Fibroblast of mammary gland (primary cell): ENCODE measurements at regions not wholly inside any gene's neighbourhood (a gene's known extent, or its start where the extent isn't known, plus 50 kb on each side); places are given as distances from the start of the nearest gene placed in this dataset.

Experiments used
- DNase-seq: peaks from one replicate; pipeline ENCODE4 v3.0.0-alpha.2; 2010; ENCODE audit warnings: low read depth
- H3K4me3 ChIP-seq: 2 replicates; pipeline ENCODE4 v1.5.1; 2011; ENCODE audit warnings: low read depth, mild to moderate bottlenecking, low read length, moderate library complexity; ENCODE audit not compliant: control insufficient read depth
- TF ChIP-seq, protein P1 (sequence below): conservative IDR thresholded peaks from 2 replicates; pipeline ENCODE4 v1.5.1; 2011; ENCODE audit warnings: low read depth, low read length, inconsistent platforms; ENCODE audit not compliant: control insufficient read depth, insufficient read depth

DNA sequence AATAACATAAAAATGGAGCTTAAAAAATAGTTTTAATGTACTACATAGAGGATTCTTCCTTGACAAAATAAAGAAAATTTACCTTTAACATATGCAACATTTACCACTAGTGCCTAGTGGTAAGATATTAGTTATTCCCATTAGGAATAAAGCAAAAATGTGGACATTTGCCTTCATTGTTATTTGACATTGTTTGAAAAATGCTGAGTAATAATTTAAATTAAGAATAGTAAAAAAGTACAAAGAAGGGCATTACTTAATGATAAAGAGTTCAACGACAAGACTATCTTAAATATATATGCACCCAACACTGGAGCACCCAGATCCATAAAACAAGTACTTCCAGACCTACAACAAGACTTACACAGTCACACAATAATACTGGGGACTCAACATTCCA lies 125.7 kb downstream of the POLR2M start:
- TF ChIP-seq, protein P1, sequence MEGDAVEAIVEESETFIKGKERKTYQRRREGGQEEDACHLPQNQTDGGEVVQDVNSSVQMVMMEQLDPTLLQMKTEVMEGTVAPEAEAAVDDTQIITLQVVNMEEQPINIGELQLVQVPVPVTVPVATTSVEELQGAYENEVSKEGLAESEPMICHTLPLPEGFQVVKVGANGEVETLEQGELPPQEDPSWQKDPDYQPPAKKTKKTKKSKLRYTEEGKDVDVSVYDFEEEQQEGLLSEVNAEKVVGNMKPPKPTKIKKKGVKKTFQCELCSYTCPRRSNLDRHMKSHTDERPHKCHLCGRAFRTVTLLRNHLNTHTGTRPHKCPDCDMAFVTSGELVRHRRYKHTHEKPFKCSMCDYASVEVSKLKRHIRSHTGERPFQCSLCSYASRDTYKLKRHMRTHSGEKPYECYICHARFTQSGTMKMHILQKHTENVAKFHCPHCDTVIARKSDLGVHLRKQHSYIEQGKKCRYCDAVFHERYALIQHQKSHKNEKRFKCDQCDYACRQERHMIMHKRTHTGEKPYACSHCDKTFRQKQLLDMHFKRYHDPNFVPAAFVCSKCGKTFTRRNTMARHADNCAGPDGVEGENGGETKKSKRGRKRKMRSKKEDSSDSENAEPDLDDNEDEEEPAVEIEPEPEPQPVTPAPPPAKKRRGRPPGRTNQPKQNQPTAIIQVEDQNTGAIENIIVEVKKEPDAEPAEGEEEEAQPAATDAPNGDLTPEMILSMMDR, result no peak

DNA sequence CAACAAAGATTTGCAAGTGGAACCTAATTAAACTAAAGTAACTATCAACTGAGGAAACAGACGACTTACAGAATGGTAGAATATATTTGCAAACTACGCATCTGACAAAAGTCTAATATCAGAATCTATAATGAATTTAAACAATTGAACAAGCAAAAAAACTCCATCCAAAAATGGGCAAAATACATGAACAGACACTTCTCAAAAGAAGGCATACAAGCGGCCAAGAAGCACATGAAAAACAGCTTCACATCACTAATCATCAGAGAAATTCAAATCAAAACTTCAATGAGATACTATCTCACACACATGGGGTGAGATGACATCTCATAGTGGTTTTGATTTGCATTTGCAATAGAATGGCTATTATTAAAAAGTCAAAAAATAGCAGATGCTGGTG lies 128.6 kb downstream of the POLR2M start:
- H3K4me3 ChIP-seq, result no peak overlapping the region
- TF ChIP-seq, protein P1, result no peak
- no peak for DNase-seq

More for the DNA sequence above, 125.7 kb downstream of the POLR2M start:
- no peak overlapping the region for H3K4me3 ChIP-seq
- no peak for DNase-seq

- no peak overlapping the region for H3K4me3 ChIP-seq
- DNase-seq, result no peak
- TF ChIP-seq, protein P1, result no peak
Measured at GRCh38 chr15:57849317-57849716, 142.8 kb downstream of the POLR2M start.

DNA sequence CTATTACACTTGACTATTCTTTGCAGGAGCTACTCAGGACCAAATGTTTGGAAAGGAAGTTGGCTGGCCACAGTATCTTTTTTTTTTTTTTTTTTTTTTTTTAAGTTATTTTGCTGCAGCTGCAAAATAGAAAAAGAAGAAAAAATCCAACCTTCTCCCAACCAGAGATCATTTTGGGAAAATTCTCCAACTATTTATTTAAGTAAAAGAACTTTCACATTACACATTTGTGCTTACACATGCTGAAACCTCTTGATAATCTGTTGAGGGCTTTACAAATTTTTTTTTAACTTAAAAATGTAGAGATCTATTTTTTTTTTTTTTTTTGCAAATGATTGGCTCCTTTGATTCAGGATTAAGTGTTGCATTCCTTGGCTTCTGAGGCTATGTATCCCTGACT lies 148.0 kb downstream of the POLR2M start:
- TF ChIP-seq, protein P1, result no peak
- no peak for DNase-seq
- H3K4me3 ChIP-seq, result no peak overlapping the region

- no peak overlapping the region for H3K4me3 ChIP-seq
- DNase-seq, result no peak
- TF ChIP-seq, protein P1, result no peak
Measured at GRCh38 chr15:57857871-57858270, 151.4 kb downstream of the POLR2M start.

DNA sequence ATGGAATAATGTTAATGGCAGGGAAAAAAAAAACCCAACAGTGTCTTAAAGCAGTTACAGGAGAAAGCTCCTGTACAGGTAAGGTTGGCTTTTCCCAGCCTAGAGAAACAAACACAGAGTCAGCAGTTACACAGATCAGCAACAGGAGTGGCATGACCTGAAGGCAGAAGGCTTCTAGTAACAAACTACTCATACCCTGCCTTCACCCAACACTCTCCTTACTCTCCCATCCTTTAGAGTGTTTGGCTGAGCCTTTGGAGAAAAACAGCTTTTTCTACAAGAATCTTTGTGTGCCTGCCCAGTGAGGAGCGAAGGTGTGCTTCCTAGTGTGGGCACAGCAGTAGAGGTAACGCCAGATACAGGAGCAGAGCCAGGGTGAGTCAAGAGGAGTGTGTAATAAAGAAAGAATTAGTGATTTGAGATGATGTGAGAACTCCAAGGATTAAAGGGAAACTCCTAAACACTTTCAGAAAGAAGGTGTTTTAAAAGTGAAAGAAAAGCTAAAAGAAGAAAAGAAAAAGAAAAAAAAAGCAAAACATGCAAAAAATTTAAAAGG lies 152.7 kb downstream of the POLR2M start:
- DNase-seq, result no peak
- TF ChIP-seq, protein P1, result no peak
- no peak overlapping the region for H3K4me3 ChIP-seq
